ENCODE measurements at regions not wholly inside any gene's neighbourhood (a gene's known extent, or its start where the extent isn't known, plus 50 kb on each side); places are given as distances from the start of the nearest gene placed in this dataset.

DNA sequence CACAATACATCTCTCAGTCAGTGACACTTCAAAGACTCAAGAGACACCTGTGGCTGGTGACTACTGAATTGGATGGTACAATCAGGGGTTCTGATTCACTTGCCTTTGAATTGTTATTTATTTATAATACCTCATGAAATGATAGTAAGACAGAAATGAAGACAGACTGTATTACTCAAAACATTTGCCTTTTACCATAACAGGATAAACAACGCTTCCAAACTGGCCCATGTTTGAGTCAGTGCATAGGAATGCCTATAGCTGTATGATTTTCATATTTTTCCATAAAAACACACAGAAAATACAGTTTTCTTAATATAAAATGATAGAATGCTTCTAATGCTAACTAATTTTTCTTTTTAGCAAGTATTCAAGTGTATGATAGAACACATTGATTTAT is 59.5 kb upstream of the FGF14 start:
- Mint-ChIP-seq H3K9me3 (no peaks in the 10 kb centered on the region), H3K27me3 (peaks cover 26% of the 10 kb centered on the region), H3K4me1 (peaks cover 8% of the 10 kb centered on the region), H3K4me3 (no peak overlapping the region), H3K27ac (no peak overlapping the region)
- no peak for ATAC-seq
- DNase-seq = no peak

DNA sequence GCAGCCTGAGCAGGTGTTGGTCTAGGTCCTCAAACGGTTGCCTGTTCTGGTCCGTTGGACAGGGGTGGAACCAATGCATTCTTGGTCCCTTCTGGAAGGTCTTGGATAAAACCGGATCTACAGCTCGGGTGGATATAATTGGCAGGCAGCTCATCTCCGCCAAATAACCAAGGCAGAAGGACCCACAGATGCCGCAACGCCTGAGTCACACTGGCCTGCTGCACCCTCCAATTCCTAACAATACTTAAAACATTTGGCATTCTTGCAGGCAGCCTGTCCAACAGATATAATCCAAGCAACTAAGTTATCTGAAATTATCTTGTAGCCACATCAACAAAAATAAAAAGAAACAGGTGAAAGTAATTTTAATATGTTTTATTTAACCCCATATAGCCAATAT is 59.0 kb upstream of the FGF14 start:
- H3K27me3 Mint-ChIP-seq = peaks cover 26% of the 10 kb centered on the region
- H3K27ac Mint-ChIP-seq = no peak overlapping the region
- DNase-seq (no peak), ATAC-seq (no peak)
- no peaks in the 10 kb centered on the region for H3K9me3 Mint-ChIP-seq
- H3K4me3 Mint-ChIP-seq = no peak overlapping the region
- H3K4me1 Mint-ChIP-seq = peaks cover 8% of the 10 kb centered on the region

DNA sequence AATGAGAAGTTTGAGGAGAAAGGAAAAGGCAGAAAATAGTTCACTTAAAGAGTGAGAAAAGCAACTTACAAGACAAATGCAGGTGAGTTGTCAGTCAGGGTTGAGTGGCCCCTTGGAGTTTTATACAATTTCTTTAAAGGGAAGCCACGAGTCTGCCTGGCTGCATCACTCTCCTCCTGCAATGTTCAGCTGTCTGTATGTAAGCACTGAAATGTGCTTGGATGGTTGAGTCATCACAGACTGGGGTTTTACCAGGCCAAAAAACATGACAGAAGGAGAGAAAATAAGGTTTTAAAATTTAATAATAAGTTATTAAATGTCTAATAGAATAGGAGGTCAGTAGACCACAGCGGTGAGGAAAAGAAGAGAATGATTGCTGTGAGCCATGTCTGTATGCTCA is 51.0 kb upstream of the FGF14 start:
- ATAC-seq (no peak), DNase-seq (no peak)
- H3K27ac Mint-ChIP-seq = no peak overlapping the region
- peaks cover 8% of the 10 kb centered on the region for H3K4me1 Mint-ChIP-seq
- H3K9me3 Mint-ChIP-seq = no peaks in the 10 kb centered on the region
- H3K27me3 Mint-ChIP-seq = no peaks in the 10 kb centered on the region
- H3K4me3 Mint-ChIP-seq = no peak overlapping the region

All from stimulated activated naive CD8-positive, alpha-beta T cell treated with anti-CD3 and anti-CD28 coated beads, Interleukin-15, amount 100 ng/mL, for 72 hours (primary cell).